Keratinocyte (primary cell): ENCODE measurements at regions not wholly inside any gene's neighbourhood (a gene's known extent, or its start where the extent isn't known, plus 50 kb on each side); places are given as distances from the start of the nearest gene placed in this dataset.

Experiments used
- CTCF ChIP-seq, 3 experiments: IDR thresholded peaks in 1 of 3; conservative IDR thresholded peaks in 1 of 3; optimal IDR thresholded peaks in 1 of 3; 2 replicates in 2 of 3; 3 replicates in 1 of 3; pipeline versions ENCODE3 to v1.5.1; 2011; ENCODE audit warnings: low read length in 3 of 3, mild to moderate bottlenecking in 3 of 3, moderate library complexity in 2 of 3, control low read depth in 1 of 3, inconsistent platforms in 1 of 3; ENCODE audit not compliant: insufficient read depth in 2 of 3; ENCODE audit errors: extremely low read depth in 1 of 3
- EZH2 ChIP-seq: IDR thresholded peaks from one replicate; pipeline ENCODE4 v1.6.1; 2012; ENCODE audit warnings: inconsistent platforms, mild to moderate bottlenecking, low read length, moderate library complexity

- TF ChIP-seq CTCF (optimal IDR thresholded peaks at IDR 0.05 in 1 of 3, IDR thresholded peaks at IDR 0.05 in 1 of 3, conservative IDR thresholded peaks at IDR 0.05 in 1 of 3; ENCODE audit: extremely low read depth in 1 of 3, insufficient read depth in 2 of 3, low read length in 3 of 3), result no peak
- TF ChIP-seq EZH2, result no peak
Observed at GRCh38 chr2:21822505-21822904, 698.7 kb downstream of the TDRD15 start.
